ENCODE measurements at regions not wholly inside any gene's neighbourhood (a gene's known extent, or its start where the extent isn't known, plus 50 kb on each side); places are given as distances from the start of the nearest gene placed in this dataset.
"Not testable (repeated sequence)": the region's sequence is repeated elsewhere in the genome, so short reads cannot be mapped to it uniquely, and the experiment has no call there.

DNA sequence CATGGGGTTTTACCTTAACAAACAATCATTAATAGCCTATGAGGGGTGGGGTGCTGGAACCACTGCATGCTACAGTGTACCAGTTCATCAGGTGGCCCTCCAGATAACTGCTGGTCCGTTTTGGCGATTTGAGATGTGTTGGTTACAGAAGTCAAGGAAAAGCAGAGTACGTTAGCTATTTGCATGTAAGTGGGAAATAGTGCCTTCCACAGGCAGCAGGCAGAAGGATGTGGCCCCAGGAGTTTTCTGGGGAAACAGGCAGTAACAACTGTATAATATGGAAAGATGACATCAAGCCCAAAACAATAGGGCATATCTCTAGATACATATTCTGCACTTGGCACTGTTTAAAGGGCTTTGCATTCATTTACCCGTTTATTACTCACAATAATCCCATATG lies 245.7 kb downstream of the COL4A1 start:
- H3K27me3 Mint-ChIP-seq: no peaks in the 10 kb centered on the region
- DNase-seq (ENCODE audit: low spot score) (no peak), ATAC-seq (no peak)
- no peaks in the 10 kb centered on the region for H3K4me1 Mint-ChIP-seq (ENCODE audit: low read depth in 2 of 2)
- no peak overlapping the region for H3K4me3 Mint-ChIP-seq
- H3K36me3 Mint-ChIP-seq: no peaks in the 10 kb centered on the region
- no peak overlapping the region for H3K27ac Mint-ChIP-seq
- H3K9me3 Mint-ChIP-seq: no peaks in the 10 kb centered on the region

DNA sequence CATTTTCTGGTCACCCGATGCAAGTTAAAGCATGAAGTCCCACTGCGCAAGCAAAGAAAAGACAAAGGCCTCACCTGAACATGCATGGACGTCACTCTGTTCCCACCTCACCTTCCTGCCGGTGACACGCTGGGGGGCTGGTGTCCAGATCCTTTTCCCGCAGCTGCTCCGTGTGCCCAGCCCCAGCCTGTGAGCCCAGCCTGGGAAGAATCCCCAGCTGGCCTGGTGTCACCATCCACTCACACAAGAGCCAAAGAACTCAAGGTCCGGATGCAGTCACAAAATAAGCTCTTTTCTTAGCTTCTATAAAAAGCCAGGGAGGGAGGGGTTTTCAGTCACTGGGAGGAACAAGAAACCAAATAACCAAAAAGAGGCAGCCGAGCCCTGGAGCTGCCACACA lies 249.9 kb downstream of the COL4A1 start:
- DNase-seq (ENCODE audit: low spot score) (no peak), ATAC-seq (no peak)
- Mint-ChIP-seq H3K36me3 (no peaks in the 10 kb centered on the region), H3K4me3 (no peak overlapping the region), H3K9me3 (no peaks in the 10 kb centered on the region), H3K4me1 (ENCODE audit: low read depth in 2 of 2) (peaks cover 0 to 7% of the 10 kb centered on the region in 2 donors), H3K27ac (no peak overlapping the region), H3K27me3 (peaks cover 3 to 8% of the 10 kb centered on the region in 2 donors)

DNA sequence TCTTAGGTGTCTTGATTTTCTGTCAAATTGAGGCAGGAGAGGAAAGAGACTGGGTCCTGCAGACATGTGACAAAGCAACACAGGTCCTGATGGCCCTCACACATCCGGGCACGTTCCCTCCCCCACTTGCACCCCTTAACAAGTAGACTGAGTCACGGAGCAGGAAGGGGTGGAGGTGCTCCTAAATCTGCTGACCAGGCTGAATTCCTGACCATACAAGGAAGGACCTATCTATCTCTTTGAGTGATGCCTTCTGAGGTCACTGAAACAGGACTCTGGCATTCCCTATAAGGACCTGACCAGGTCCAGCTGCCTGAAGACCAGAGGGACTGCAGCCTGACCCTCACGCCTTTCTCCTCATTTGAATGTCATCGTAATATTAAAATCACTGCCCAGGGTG lies 250.3 kb downstream of the COL4A1 start:
- H3K4me3 Mint-ChIP-seq: no peak overlapping the region
- no peaks in the 10 kb centered on the region for H3K9me3 Mint-ChIP-seq
- H3K36me3 Mint-ChIP-seq: no peaks in the 10 kb centered on the region
- ATAC-seq: no peak
- peaks cover 3 to 8% of the 10 kb centered on the region in 2 donors for H3K27me3 Mint-ChIP-seq
- H3K4me1 Mint-ChIP-seq (ENCODE audit: low read depth in 2 of 2): peaks cover 0 to 7% of the 10 kb centered on the region in 2 donors
- DNase-seq (ENCODE audit: low spot score): no peak
- no peak overlapping the region for H3K27ac Mint-ChIP-seq

DNA sequence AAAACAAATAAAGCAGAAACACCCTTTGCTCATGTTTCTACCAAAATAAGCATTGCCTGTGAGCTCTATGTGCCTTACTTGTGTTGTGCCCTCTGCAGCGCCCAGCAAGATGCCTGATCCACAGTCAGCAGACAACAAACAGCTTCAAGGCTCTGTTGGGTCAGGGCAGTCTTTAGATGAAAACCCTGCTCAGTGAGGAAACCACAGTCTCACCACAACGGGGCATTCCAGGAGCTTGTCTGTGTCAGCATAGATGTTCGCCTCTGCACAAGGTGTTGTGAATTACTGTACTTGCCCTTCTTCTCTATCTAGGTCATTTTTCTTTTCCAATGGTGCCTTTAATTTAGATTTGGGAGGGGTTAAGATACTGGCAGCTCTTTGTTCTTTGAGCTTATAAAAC lies 251.9 kb downstream of the COL4A1 start:
- H3K4me3 Mint-ChIP-seq: no peak overlapping the region
- no peaks in the 10 kb centered on the region for H3K36me3 Mint-ChIP-seq
- DNase-seq (ENCODE audit: low spot score): no peak
- peak in 1 of 2 donors; percentile 45 for ATAC-seq
- H3K9me3 Mint-ChIP-seq: no peaks in the 10 kb centered on the region
- H3K27me3 Mint-ChIP-seq: peaks cover 3 to 8% of the 10 kb centered on the region in 2 donors
- peaks cover 0 to 7% of the 10 kb centered on the region in 2 donors for H3K4me1 Mint-ChIP-seq (ENCODE audit: low read depth in 2 of 2)
- no peak overlapping the region for H3K27ac Mint-ChIP-seq

- Mint-ChIP-seq H3K4me1 (ENCODE audit: low read depth in 2 of 2) (peaks cover 0 to 7% of the 10 kb centered on the region in 2 donors), H3K36me3 (no peaks in the 10 kb centered on the region), H3K27ac (no peak overlapping the region), H3K27me3 (peaks cover 3 to 8% of the 10 kb centered on the region in 2 donors), H3K9me3 (no peaks in the 10 kb centered on the region), H3K4me3 (no peak overlapping the region)
- DNase-seq (ENCODE audit: low spot score) (no peak), ATAC-seq (no peak)
These were observed 252.9 kb downstream of the COL4A1 start for GRCh38 chr13:110054041-110054440.

DNA sequence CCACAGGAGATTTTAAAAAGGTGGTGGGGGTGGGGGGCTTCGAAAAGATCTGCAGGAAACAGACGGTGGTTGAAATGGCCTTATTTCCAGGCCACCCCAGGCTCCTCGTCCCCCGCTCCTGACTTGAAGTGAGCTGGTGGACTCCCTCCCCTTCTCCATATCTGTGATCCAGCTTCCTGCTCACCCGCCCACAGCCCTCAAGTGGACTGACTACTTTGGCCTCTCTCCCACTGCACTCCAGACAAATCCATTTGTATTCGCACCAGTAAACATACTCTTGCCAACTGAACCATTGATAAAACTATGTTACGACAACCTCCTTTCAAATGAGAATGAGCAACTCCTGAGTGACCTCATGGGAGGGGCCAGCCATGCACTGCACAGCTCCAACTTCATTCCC lies 259.5 kb downstream of the COL4A1 start:
- Mint-ChIP-seq H3K27ac (no peak overlapping the region), H3K4me3 (no peak overlapping the region), H3K27me3 (peaks cover 3 to 7% of the 10 kb centered on the region in 2 donors), H3K9me3 (no peaks in the 10 kb centered on the region), H3K36me3 (no peaks in the 10 kb centered on the region), H3K4me1 (ENCODE audit: low read depth in 2 of 2) (no peaks in the 10 kb centered on the region)
- DNase-seq (ENCODE audit: low spot score): no peak
- ATAC-seq: no peak

DNA sequence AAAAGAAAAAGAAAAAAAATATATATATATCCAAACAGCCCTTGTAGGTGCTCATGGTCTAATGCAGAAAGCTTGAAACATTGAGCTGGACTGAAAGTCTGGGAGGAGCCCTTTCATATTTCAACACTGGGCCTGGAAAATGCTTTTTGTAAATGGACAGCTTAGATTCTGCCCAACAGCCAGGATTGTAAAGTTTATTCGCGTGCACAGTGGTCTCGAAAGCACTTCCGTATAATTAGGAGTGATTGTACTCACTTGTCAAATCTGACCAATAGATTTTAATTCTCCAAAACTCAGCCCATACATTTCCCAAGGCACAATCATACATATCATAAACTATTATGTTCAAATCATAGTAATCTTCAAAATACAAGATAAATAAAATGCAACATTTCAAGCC lies 260.1 kb downstream of the COL4A1 start:
- no peak overlapping the region for H3K27ac Mint-ChIP-seq
- DNase-seq (ENCODE audit: low spot score) (no peak), ATAC-seq (no peak)
- H3K27me3 Mint-ChIP-seq: peaks cover 3 to 7% of the 10 kb centered on the region in 2 donors
- no peaks in the 10 kb centered on the region for H3K36me3 Mint-ChIP-seq
- H3K4me1 Mint-ChIP-seq (ENCODE audit: low read depth in 2 of 2): no peaks in the 10 kb centered on the region
- H3K9me3 Mint-ChIP-seq: no peaks in the 10 kb centered on the region
- no peak overlapping the region for H3K4me3 Mint-ChIP-seq

DNA sequence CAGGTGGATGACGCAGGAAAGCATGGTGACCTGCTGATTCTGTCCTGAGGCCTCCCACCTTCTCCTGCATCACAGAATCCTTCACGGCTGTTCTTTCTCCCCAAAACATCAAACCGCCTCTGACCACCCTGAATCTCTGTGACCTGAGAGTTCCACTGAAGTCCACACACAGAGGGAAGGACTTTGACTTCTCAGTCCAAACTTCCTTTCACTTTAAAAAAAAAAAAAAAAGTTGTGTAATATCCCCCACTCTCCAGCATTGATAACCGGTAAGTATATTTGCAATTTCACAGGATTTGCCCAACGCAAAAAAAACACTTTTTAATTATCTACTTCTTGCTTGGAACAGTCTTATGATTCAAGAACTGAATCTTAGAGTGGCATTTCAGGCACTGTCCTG lies 259.5 kb upstream of the IRS2 start:
- H3K4me3 Mint-ChIP-seq: no peak overlapping the region
- no peak overlapping the region for H3K27ac Mint-ChIP-seq
- DNase-seq (ENCODE audit: low spot score) (no peak), ATAC-seq (no peak)
- H3K27me3 Mint-ChIP-seq: peaks cover 3 to 7% of the 10 kb centered on the region in 2 donors
- no peaks in the 10 kb centered on the region for H3K9me3 Mint-ChIP-seq
- H3K36me3 Mint-ChIP-seq: no peaks in the 10 kb centered on the region
- no peaks in the 10 kb centered on the region for H3K4me1 Mint-ChIP-seq (ENCODE audit: low read depth in 2 of 2)

- no peak for DNase-seq (ENCODE audit: low spot score)
- H3K27me3 Mint-ChIP-seq: peaks cover 3 to 7% of the 10 kb centered on the region in 2 donors
- H3K36me3 Mint-ChIP-seq: no peaks in the 10 kb centered on the region
- no peaks in the 10 kb centered on the region for H3K4me1 Mint-ChIP-seq (ENCODE audit: low read depth in 2 of 2)
- no peak overlapping the region for H3K4me3 Mint-ChIP-seq
- ATAC-seq: no peak
- no peaks in the 10 kb centered on the region for H3K9me3 Mint-ChIP-seq
- no peak overlapping the region for H3K27ac Mint-ChIP-seq
These were observed 258.8 kb upstream of the IRS2 start for GRCh38 chr13:110045202-110045601.

GRCh38 chr13:110044551-110045111 lies 258.2 kb upstream of the IRS2 start:
- no peak for ATAC-seq
- Mint-ChIP-seq H3K9me3 (no peaks in the 10 kb centered on the region), H3K27me3 (peaks cover 3 to 7% of the 10 kb centered on the region in 2 donors), H3K4me1 (ENCODE audit: low read depth in 2 of 2) (no peaks in the 10 kb centered on the region), H3K36me3 (no peaks in the 10 kb centered on the region), H3K27ac (no peak overlapping the region), H3K4me3 (no peak overlapping the region)
- no peak for DNase-seq (ENCODE audit: low spot score)

GRCh38 chr13:110042253-110042950 lies 256.0 kb upstream of the IRS2 start:
- H3K27me3 Mint-ChIP-seq: peaks cover 0 to 15% of the 10 kb centered on the region in 2 donors
- H3K4me1 Mint-ChIP-seq (ENCODE audit: low read depth in 2 of 2): no peaks in the 10 kb centered on the region
- H3K9me3 Mint-ChIP-seq: no peaks in the 10 kb centered on the region
- no peak overlapping the region for H3K27ac Mint-ChIP-seq
- ATAC-seq: no peak
- no peak for DNase-seq (ENCODE audit: low spot score)
- no peak overlapping the region for H3K4me3 Mint-ChIP-seq
- H3K36me3 Mint-ChIP-seq: no peaks in the 10 kb centered on the region

- H3K36me3 Mint-ChIP-seq; ATAC-seq; H3K9me3 Mint-ChIP-seq; H3K4me1 Mint-ChIP-seq (ENCODE audit: low read depth in 2 of 2); H3K4me3 Mint-ChIP-seq; H3K27ac Mint-ChIP-seq; DNase-seq (ENCODE audit: low spot score): not testable (repeated sequence)
- peaks cover 0 to 16% of the 10 kb centered on the region in 2 donors for H3K27me3 Mint-ChIP-seq
These were observed 255.3 kb upstream of the IRS2 start for GRCh38 chr13:110041638-110042037.

DNA sequence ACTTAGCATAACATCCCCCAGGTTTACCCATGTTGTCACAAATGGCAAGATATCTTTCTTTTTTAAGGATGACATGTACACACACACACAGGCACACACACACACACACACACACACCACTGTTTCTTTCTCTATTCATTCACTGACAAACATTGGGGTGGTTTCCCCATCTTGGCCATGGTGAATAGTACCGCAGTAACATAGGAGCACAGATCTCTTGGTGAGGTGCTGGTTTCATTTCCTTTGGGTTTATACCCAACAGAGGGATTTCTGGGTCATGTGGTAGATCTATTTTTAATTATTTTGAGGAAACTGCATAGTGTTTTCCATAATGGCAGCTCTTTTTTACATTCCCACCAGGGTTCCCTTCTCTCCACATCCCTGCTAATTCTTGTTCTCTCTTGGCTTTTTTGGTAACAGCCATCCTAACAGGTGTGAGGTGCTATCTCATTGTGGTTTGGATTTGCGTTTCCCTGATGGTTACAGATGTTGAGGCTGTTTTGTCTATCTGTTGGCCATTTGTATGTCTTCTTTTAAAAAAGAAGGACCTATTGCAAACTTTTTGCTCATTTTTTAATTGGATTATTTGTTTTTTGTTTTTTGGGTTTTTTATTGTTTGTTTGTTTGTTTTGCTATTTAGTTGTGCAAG lies 251.7 kb upstream of the IRS2 start:
- DNase-seq (ENCODE audit: low spot score): no peak
- H3K4me1 Mint-ChIP-seq (ENCODE audit: low read depth in 2 of 2): no peaks in the 10 kb centered on the region
- H3K27ac Mint-ChIP-seq: no peak overlapping the region
- H3K27me3 Mint-ChIP-seq: peaks cover 4 to 9% of the 10 kb centered on the region in 2 donors
- no peaks in the 10 kb centered on the region for H3K9me3 Mint-ChIP-seq
- H3K36me3 Mint-ChIP-seq: no peaks in the 10 kb centered on the region
- H3K4me3 Mint-ChIP-seq: no peak overlapping the region
- no peak for ATAC-seq

DNA sequence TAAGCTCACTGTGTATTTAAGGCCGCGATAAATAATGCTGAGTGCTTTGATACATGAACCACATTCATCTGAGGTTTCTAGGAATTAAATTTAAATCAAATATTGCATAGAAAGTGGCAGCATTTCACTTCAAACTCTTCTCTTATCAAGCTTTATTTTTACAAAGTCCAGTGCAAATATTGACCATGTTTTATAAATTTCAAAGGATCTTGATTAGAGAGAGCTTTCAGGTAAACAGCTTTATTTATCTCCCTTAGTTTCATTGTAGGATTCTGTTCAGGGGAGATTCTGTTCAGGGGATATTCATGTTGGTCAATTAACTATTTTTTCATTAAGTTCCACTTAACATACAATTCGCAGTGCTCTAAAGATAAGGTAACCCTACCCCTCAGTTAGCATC lies 249.7 kb upstream of the IRS2 start:
- Mint-ChIP-seq H3K4me3 (no peak overlapping the region), H3K36me3 (no peaks in the 10 kb centered on the region), H3K27me3 (peaks cover 6 to 9% of the 10 kb centered on the region in 2 donors), H3K4me1 (ENCODE audit: low read depth in 2 of 2) (no peaks in the 10 kb centered on the region), H3K9me3 (no peaks in the 10 kb centered on the region), H3K27ac (no peak overlapping the region)
- no peak for ATAC-seq
- no peak for DNase-seq (ENCODE audit: low spot score)
